ENCODE measurements at regions not wholly inside any gene's neighbourhood (a gene's known extent, or its start where the extent isn't known, plus 50 kb on each side); places are given as distances from the start of the nearest gene placed in this dataset.
"Not testable (repeated sequence)": the region's sequence is repeated elsewhere in the genome, so short reads cannot be mapped to it uniquely, and the experiment has no call there.

DNA sequence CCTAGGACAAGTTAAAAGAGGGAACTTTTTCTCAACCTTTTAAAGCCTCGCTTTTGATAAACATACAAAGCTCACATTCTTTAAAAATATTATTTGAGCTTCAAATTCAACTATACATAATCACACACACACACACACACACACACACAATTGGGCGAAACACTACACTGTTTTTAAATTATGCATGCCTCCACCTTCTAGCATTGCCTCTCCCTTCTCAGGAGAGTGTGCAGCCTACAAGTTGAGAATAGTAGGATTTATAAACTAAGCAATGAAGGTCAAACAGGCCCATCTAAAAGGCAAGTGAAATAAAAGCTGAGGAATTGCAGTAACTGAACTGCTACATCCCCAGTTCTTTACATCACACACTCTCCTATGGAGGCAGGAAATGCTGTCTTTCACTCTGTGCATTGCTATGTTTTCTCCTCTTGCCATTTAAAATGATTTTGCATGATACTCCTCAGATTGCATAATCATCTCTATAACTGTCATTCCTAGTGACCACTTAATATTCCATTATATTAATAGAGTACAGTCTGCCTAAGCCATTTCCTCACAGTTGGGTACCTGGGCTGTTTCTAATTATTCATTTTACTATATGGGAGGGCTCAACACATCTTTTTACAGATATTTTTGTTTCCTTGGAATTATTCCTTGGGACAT is 92.5 kb upstream of the KCNE2 start:
- Mint-ChIP-seq H3K27me3 (ENCODE audit: low read depth) (peaks cover 14% of the 10 kb centered on the region), H3K9me3 (peaks cover 5% of the 10 kb centered on the region), H3K27ac (no peak overlapping the region), H3K4me3 (no peak overlapping the region), H3K36me3 (ENCODE audit: low read depth) (no peaks in the 10 kb centered on the region), H3K4me1 (ENCODE audit: low read depth) (no peaks in the 10 kb centered on the region)
- DNase-seq (ENCODE audit: low spot score): no peak

DNA sequence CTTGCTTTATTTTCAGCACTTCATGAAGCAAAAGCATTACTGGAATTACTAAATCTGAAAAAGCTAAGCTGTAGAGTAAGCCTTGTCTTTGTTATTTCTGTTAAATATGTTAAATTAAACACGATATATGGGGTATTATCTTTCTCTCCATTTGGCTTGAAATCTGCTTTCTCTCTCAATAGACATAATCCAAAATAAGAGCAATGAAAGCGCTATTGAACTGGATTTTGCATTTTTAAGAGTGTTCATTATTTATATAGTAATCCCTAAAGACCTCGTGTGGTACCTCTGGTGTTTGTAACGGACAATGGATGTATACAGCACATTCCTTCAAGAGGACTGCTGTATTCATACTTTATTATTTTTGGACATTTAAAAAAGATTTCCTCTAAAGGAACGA is 91.5 kb upstream of the KCNE2 start:
- no peak overlapping the region for H3K4me3 Mint-ChIP-seq
- peaks cover 4% of the 10 kb centered on the region for H3K4me1 Mint-ChIP-seq (ENCODE audit: low read depth)
- no peak for DNase-seq (ENCODE audit: low spot score)
- peaks cover 14% of the 10 kb centered on the region for H3K27me3 Mint-ChIP-seq (ENCODE audit: low read depth)
- H3K9me3 Mint-ChIP-seq: peaks cover 14% of the 10 kb centered on the region
- H3K36me3 Mint-ChIP-seq (ENCODE audit: low read depth): peaks cover 2% of the 10 kb centered on the region
- H3K27ac Mint-ChIP-seq: no peak overlapping the region

DNA sequence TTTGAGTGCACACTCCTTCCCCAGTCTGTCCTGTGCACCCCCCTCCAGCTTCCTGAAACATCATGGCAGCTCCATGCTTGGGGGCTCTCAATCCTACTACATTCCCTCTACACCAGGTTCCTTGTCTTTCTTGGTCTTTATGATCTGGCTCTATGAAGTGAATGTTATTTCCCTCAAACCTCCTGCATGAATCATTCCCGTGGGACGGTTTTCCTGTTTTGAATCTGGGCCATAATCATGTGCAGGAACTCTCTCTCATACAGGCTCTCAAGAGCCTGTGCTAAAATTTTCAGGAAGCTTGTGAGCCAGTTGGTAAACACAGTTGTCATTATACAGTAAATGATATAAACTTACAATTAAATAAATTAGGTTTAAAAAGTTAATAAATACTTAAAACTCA is 89.8 kb upstream of the KCNE2 start:
- H3K9me3 Mint-ChIP-seq: peaks cover 14% of the 10 kb centered on the region
- peaks cover 14% of the 10 kb centered on the region for H3K27me3 Mint-ChIP-seq (ENCODE audit: low read depth)
- H3K4me3 Mint-ChIP-seq: no peak overlapping the region
- H3K27ac Mint-ChIP-seq: no peak overlapping the region
- no peak for DNase-seq (ENCODE audit: low spot score)
- H3K4me1 Mint-ChIP-seq (ENCODE audit: low read depth): peaks cover 4% of the 10 kb centered on the region
- peaks cover 2% of the 10 kb centered on the region for H3K36me3 Mint-ChIP-seq (ENCODE audit: low read depth)

- Mint-ChIP-seq H3K27ac (peak overlapping the region; percentile 70), H3K4me1 (ENCODE audit: low read depth) (peaks cover 4% of the 10 kb centered on the region), H3K36me3 (ENCODE audit: low read depth) (peaks cover 2% of the 10 kb centered on the region), H3K4me3 (no peak overlapping the region), H3K27me3 (ENCODE audit: low read depth) (peaks cover 6% of the 10 kb centered on the region), H3K9me3 (peaks cover 14% of the 10 kb centered on the region)
- peak; percentile 57 for DNase-seq (ENCODE audit: low spot score)
Measured at GRCh38 chr21:34276711-34277425, 86.9 kb upstream of the KCNE2 start.

GRCh38 chr21:34278451-34278850 is 85.4 kb upstream of the KCNE2 start:
- H3K27me3 Mint-ChIP-seq (ENCODE audit: low read depth): peaks cover 5% of the 10 kb centered on the region
- H3K4me1 Mint-ChIP-seq (ENCODE audit: low read depth): peaks cover 4% of the 10 kb centered on the region
- no peak overlapping the region for H3K4me3 Mint-ChIP-seq
- H3K27ac Mint-ChIP-seq: no peak overlapping the region
- H3K36me3 Mint-ChIP-seq (ENCODE audit: low read depth): peaks cover 2% of the 10 kb centered on the region
- H3K9me3 Mint-ChIP-seq: peaks cover 14% of the 10 kb centered on the region
- DNase-seq (ENCODE audit: low spot score): no peak

- Mint-ChIP-seq H3K9me3 (peaks cover 9% of the 10 kb centered on the region), H3K27me3 (ENCODE audit: low read depth) (no peaks in the 10 kb centered on the region), H3K4me3 (no peak overlapping the region), H3K27ac (no peak overlapping the region), H3K4me1 (ENCODE audit: low read depth) (peaks cover 4% of the 10 kb centered on the region), H3K36me3 (ENCODE audit: low read depth) (peaks cover 2% of the 10 kb centered on the region)
- DNase-seq (ENCODE audit: low spot score): no peak
Measured at GRCh38 chr21:34279285-34279684, 84.5 kb upstream of the KCNE2 start.

DNA sequence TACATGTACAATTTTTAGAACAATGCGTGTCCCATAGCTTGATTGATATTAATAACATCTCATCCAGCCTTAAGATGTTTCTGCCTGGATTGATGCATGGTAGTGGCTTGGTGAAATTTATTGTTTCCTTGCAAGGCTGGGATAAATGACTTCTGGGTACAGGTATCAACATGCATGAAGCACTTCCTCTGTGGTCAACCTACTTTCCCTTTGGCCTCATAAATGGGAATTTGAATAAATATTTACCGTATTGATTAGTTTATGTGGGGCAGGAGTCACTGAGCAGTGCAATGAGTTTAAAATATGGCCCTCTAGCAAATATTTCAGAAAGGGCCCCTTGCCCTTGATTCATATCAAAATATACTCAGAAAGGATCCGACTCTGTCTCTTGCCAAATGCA is 83.9 kb upstream of the KCNE2 start:
- peaks cover 2% of the 10 kb centered on the region for H3K36me3 Mint-ChIP-seq (ENCODE audit: low read depth)
- peaks cover 4% of the 10 kb centered on the region for H3K4me1 Mint-ChIP-seq (ENCODE audit: low read depth)
- no peak for DNase-seq (ENCODE audit: low spot score)
- H3K27me3 Mint-ChIP-seq (ENCODE audit: low read depth): no peaks in the 10 kb centered on the region
- no peak overlapping the region for H3K27ac Mint-ChIP-seq
- no peak overlapping the region for H3K4me3 Mint-ChIP-seq
- peaks cover 9% of the 10 kb centered on the region for H3K9me3 Mint-ChIP-seq

- H3K27me3 Mint-ChIP-seq (ENCODE audit: low read depth): no peaks in the 10 kb centered on the region
- no peak for DNase-seq (ENCODE audit: low spot score)
- peaks cover 9% of the 10 kb centered on the region for H3K9me3 Mint-ChIP-seq
- peaks cover 2% of the 10 kb centered on the region for H3K36me3 Mint-ChIP-seq (ENCODE audit: low read depth)
- H3K4me3 Mint-ChIP-seq: no peak overlapping the region
- H3K4me1 Mint-ChIP-seq (ENCODE audit: low read depth): peaks cover 4% of the 10 kb centered on the region
- H3K27ac Mint-ChIP-seq: no peak overlapping the region
Measured at GRCh38 chr21:34280389-34280795, 83.4 kb upstream of the KCNE2 start.

- Mint-ChIP-seq H3K27me3 (ENCODE audit: low read depth) (no peaks in the 10 kb centered on the region), H3K4me3 (no peak overlapping the region), H3K36me3 (ENCODE audit: low read depth) (peaks cover 2% of the 10 kb centered on the region), H3K9me3 (peaks cover 10% of the 10 kb centered on the region), H3K4me1 (ENCODE audit: low read depth) (peaks cover 4% of the 10 kb centered on the region), H3K27ac (no peak overlapping the region)
- no peak for DNase-seq (ENCODE audit: low spot score)
Measured at GRCh38 chr21:34280959-34281358, 82.8 kb upstream of the KCNE2 start.

DNA sequence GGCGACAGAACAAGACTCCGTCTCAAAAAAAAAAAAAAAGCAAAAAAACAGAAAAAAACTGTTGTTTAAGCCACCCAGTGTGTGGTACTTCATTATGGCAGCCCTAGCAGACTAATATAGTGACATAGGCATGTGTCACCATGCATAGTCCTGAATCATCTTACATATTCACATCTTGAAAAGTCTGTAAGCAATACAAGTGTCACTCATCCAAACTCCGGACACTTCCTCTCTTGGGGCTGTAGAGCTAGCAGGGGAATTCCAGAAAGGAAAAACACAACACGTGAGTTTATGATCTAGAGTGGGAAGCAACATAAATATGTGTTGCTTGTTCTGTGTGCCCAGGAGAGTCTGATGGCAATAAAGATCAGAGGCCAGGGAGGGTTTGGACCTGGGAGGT is 81.6 kb upstream of the KCNE2 start:
- DNase-seq (ENCODE audit: low spot score): no peak
- peaks cover 13% of the 10 kb centered on the region for H3K9me3 Mint-ChIP-seq
- no peaks in the 10 kb centered on the region for H3K27me3 Mint-ChIP-seq (ENCODE audit: low read depth)
- H3K36me3 Mint-ChIP-seq (ENCODE audit: low read depth): no peaks in the 10 kb centered on the region
- no peaks in the 10 kb centered on the region for H3K4me1 Mint-ChIP-seq (ENCODE audit: low read depth)
- no peak overlapping the region for H3K27ac Mint-ChIP-seq
- H3K4me3 Mint-ChIP-seq: no peak overlapping the region

- H3K36me3 Mint-ChIP-seq (ENCODE audit: low read depth): peaks cover 2% of the 10 kb centered on the region
- H3K27ac Mint-ChIP-seq: no peak overlapping the region
- no peaks in the 10 kb centered on the region for H3K4me1 Mint-ChIP-seq (ENCODE audit: low read depth)
- H3K4me3 Mint-ChIP-seq: no peak overlapping the region
- peaks cover 29% of the 10 kb centered on the region for H3K9me3 Mint-ChIP-seq
- no peaks in the 10 kb centered on the region for H3K27me3 Mint-ChIP-seq (ENCODE audit: low read depth)
- no peak for DNase-seq (ENCODE audit: low spot score)
Measured at GRCh38 chr21:34284666-34285065, 79.1 kb upstream of the KCNE2 start.

DNA sequence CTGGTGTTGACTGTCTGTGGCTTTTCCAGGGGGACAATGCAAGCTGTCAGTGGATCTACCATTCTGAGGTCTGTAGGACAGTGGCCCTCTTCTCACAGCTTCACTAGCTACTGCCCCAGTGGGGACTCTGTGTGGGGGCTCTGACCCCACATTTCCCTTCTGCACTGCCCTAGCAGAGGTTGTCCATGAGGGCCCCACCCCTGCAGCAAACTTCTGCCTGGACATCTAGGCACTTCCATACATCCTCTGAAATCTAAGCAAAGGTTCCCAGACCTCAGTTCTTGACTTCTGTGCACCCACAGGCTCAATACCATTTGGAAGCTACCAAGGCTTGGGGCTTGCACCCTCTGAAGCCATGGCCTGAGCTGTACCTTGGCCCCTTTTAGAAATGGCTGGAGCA is 75.8 kb upstream of the KCNE2 start:
- DNase-seq (ENCODE audit: low spot score); H3K4me1 Mint-ChIP-seq (ENCODE audit: low read depth); H3K36me3 Mint-ChIP-seq (ENCODE audit: low read depth); H3K27me3 Mint-ChIP-seq (ENCODE audit: low read depth); H3K27ac Mint-ChIP-seq; H3K4me3 Mint-ChIP-seq: not testable (repeated sequence)
- peaks cover 30% of the 10 kb centered on the region for H3K9me3 Mint-ChIP-seq

DNA sequence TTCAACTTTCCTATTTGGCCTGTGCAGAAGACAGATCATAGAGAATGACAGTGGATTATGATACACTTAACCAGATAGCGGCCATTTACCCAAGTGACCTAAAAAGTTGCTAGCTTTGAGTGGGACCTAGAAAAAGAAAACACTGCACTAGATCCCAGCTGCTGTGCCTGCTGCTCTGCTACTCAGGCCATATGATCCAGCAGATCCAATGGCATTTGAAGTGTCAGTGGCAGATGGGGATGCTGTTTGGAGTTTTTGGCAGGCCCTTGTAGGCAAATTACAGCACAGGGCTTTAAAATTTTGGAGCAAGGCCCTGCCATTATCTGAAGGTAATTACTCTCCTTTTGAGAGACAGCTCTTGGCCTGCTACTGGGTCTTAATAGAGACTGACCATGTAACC is 74.0 kb upstream of the KCNE2 start:
- Mint-ChIP-seq H3K27ac (no peak overlapping the region), H3K4me1 (ENCODE audit: low read depth) (no peaks in the 10 kb centered on the region), H3K9me3 (peaks cover 30% of the 10 kb centered on the region), H3K36me3 (ENCODE audit: low read depth) (peaks cover 2% of the 10 kb centered on the region), H3K27me3 (ENCODE audit: low read depth) (no peaks in the 10 kb centered on the region), H3K4me3 (no peak overlapping the region)
- no peak for DNase-seq (ENCODE audit: low spot score)

- DNase-seq (ENCODE audit: low spot score): no peak
- H3K9me3 Mint-ChIP-seq: peaks cover 9% of the 10 kb centered on the region
- no peaks in the 10 kb centered on the region for H3K36me3 Mint-ChIP-seq (ENCODE audit: low read depth)
- H3K27me3 Mint-ChIP-seq (ENCODE audit: low read depth): peaks cover 5% of the 10 kb centered on the region
- H3K4me3 Mint-ChIP-seq: no peak overlapping the region
- no peak overlapping the region for H3K27ac Mint-ChIP-seq
- no peaks in the 10 kb centered on the region for H3K4me1 Mint-ChIP-seq (ENCODE audit: low read depth)
Measured at GRCh38 chr21:34296878-34297277, 66.9 kb upstream of the KCNE2 start.
